Activated naive CD8-positive, alpha-beta T cell (primary cell): ENCODE measurements at regions not wholly inside any gene's neighbourhood (a gene's known extent, or its start where the extent isn't known, plus 50 kb on each side); places are given as distances from the start of the nearest gene placed in this dataset.

Source experiments
- H3K27ac Mint-ChIP-seq: one replicate; pipeline ENCODE4 v1.8.0; 2021; ENCODE audit warnings: mixed read lengths
- H3K27me3 Mint-ChIP-seq: one replicate; pipeline ENCODE4 v1.8.0; 2021; ENCODE audit warnings: mixed read lengths
- H3K36me3 Mint-ChIP-seq: one replicate; pipeline ENCODE4 v1.8.0; 2021; ENCODE audit warnings: mixed read lengths
- H3K4me1 Mint-ChIP-seq: one replicate; pipeline ENCODE4 v1.8.0; 2021; ENCODE audit warnings: low read depth, mixed read lengths
- H3K4me3 Mint-ChIP-seq: one replicate; pipeline ENCODE4 v1.8.0; 2021; ENCODE audit warnings: mild to moderate bottlenecking, mixed read lengths
- H3K9me3 Mint-ChIP-seq: one replicate; pipeline ENCODE4 v1.8.0; 2021; ENCODE audit warnings: low read depth, mixed read lengths

- Mint-ChIP-seq H3K9me3 (no peaks in the 10 kb centered on the region), H3K36me3 (no peaks in the 10 kb centered on the region), H3K4me1 (no peaks in the 10 kb centered on the region), H3K27me3 (peaks cover 4% of the 10 kb centered on the region), H3K27ac (no peak overlapping the region), H3K4me3 (no peak overlapping the region)
Observed at GRCh38 chr11:64503186-64503753, 52.5 kb upstream of the SLC22A11 start.

DNA sequence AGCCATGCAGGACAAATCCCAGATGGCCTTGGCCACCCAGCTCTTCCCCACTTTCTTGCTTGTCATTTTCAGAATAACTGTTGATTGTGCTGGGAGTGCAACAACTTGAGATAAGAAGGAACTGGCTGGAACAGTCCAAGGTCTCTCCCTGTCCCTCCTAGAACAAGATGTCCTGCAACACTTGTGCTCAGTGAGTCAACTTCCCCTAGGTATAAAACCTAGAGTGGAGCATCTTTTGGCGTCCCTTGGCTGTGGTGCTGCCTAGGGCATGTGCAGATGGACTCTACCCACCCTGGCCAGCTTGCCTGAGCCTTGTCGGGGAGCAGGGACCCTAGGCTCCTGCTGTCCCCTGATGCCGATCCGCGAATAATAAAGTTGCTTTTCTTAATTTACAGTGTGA is 50.7 kb upstream of the SLC22A11 start:
- no peak overlapping the region for H3K27ac Mint-ChIP-seq
- no peak overlapping the region for H3K4me3 Mint-ChIP-seq
- no peaks in the 10 kb centered on the region for H3K36me3 Mint-ChIP-seq
- H3K9me3 Mint-ChIP-seq: no peaks in the 10 kb centered on the region
- peaks cover 3% of the 10 kb centered on the region for H3K27me3 Mint-ChIP-seq
- H3K4me1 Mint-ChIP-seq: no peaks in the 10 kb centered on the region
